DMS114 treated with DMSO at 0.1 percent for 48 hours (cell line): ENCODE measurements at regions not wholly inside any gene's neighbourhood (a gene's known extent, or its start where the extent isn't known, plus 50 kb on each side); places are given as distances from the start of the nearest gene placed in this dataset.
"Not testable (repeated sequence)": the region's sequence is repeated elsewhere in the genome, so short reads cannot be mapped to it uniquely, and the experiment has no call there.

Experiments used
- DNase-seq: peaks from one replicate; lab custom pipeline; 2025; ENCODE audit not compliant: unreplicated experiment; lab: John Stamatoyannopoulos, UW

DNA sequence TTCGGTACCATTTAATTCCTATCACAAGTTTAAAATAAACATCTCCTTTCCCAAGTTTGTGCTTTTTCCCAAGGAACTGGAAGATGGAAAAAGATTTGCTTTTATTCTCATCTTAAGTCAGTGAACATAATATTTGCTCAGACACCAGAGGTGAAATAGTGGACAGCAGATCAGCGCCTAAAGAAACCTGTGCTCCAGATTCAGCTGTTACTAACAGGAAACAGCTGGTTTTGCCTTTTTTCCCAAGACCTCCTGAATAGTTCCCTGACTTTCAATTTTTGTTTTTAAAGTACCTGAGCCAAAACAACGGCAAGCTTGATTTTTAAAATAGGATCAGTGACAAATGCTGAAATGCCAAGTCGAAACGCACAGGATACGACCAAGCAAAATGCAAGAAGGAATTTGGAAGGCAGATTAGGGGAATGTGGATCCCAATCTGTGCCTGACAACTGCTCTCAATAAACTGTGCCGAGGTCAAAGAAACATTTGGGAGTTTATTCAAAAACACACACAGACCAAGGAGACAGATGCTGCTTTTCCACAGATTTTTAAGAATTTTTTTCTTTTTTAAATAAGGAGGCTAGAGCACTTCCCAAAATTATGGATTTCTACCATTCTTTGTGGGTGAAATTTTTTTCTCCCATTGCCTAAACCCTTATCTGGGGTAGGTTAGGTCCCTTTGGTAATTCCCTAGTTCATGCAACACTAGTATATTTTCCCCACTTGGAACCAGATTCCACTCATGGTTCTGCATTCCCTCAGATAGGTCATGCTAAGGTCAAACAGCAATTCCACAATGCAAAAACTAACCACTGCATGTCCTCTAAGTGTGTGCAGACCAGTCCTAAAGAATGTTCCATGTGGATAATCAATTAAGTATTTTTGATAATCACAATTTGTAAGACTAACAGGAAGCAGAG is 121.5 kb upstream of the PDE1A start:
- no peak for DNase-seq

GRCh38 chr2:182550234-182550633 is 123.4 kb upstream of the PDE1A start:
- DNase-seq, result no peak

DNA sequence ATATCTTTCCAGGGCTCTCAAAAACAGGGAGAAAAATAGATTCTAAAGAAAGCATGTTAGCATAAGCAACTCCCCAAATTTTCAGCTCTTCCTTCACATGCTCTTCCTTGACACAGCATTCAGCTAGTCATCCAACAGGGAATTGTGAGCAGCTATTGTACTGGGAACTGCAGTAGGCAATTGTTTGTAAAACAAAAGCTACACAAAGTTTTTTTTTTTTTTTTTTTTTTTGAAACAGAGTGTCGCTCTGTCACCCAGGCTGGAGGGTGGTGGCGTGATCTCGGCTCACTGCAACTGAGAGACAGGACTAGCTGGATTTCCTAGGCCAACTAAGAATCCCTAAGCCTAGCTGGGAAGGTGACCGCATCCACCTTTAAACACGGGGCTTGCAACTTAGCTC is 125.4 kb upstream of the PDE1A start:
- not testable (repeated sequence) for DNase-seq

GRCh38 chr2:182552785-182553184 is 125.9 kb upstream of the PDE1A start:
- DNase-seq, result not testable (repeated sequence)

GRCh38 chr2:182553483-182553882 is 126.6 kb upstream of the PDE1A start:
- DNase-seq, result no peak

- DNase-seq, result no peak
Measured at GRCh38 chr2:182554950-182555349, 128.1 kb upstream of the PDE1A start.

- no peak for DNase-seq
Measured at GRCh38 chr2:182558564-182558963, 131.7 kb upstream of the PDE1A start.

- no peak for DNase-seq
Measured at GRCh38 chr2:182559623-182560022, 132.8 kb upstream of the PDE1A start.

GRCh38 chr2:182565911-182566567 is 139.2 kb upstream of the PDE1A start:
- DNase-seq, result no peak

DNA sequence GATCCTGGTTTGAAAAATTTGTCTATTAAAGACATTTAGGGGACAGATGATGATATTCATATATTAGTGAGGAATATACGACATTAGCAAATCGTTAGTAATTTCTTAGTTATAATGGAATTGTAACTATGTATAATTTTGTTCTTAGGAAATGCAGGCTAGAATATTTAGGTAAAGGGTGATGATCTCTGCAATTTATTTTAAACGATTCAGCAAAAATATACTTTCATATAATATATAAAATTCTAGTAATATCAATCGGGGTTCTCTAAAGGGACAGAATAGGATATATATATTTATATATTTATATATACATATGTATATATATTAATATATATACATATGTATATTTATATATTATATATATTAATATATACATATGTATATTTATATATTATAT is 142.5 kb upstream of the DNAJC10 start:
- DNase-seq, result no peak

DNA sequence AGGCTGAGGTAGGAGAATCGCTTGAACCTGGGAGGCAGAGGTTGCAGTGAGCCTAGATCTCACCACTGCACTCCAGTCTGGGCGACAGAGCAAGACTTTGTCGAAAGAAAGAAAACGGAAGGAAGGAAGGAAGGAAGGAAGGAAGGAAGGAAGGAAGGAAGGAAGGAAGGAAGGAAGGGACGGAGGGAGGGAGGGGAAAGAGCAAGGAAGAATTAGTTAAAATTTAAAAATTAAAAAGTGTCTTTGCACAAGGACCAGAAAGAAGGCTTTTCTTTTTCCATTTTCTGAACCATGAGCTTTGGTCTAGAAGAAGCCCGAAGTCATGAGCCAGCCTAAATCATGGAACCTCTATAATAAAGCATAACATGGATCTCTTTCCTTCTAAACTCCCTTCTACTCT is 138.2 kb upstream of the DNAJC10 start:
- no peak for DNase-seq

- DNase-seq, result no peak
Measured at GRCh38 chr2:182581196-182581935, 134.7 kb upstream of the DNAJC10 start.

- DNase-seq, result no peak
Measured at GRCh38 chr2:182584462-182584861, 131.6 kb upstream of the DNAJC10 start.

DNA sequence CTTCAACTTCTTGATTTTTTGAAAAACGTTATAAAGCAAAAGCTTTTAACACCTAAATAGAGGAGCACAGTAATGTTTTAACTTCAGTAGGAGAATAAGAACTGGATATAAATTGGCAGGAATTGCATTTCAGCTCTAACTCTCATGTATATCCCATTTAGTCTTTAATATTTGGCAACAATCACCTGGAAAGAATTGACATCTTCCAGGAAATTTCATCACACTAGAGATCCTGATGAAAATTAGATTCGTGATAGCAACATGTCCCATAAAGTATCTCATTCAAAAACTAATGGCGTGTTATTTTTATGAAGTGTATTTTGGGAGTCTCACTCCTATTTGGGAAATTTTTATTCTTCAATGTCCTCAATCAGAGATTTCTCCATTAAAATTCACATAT is 131.1 kb upstream of the DNAJC10 start:
- no peak for DNase-seq

DNA sequence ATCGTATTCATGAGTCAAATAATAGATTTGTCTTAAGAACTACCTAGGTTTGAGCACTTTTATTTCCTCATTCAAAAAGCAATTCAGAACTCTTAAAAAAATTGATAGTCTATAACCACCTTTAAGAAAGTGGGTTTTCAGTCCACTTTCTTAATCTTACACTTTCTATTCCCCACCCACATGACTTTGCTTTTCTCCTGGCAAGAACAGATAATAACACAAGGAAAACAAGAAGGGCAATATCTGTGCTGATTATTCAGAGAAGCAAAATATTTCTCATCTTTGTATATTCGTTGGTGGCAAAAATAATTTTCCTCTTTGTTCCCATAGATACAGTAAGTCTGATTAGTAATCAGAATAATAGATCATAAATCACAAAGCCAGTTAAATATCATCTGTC is 130.6 kb upstream of the DNAJC10 start:
- no peak for DNase-seq

- no peak for DNase-seq
Measured at GRCh38 chr2:182586426-182586825, 129.6 kb upstream of the DNAJC10 start.

GRCh38 chr2:182587831-182588230 is 128.2 kb upstream of the DNAJC10 start:
- no peak for DNase-seq

- no peak for DNase-seq
Measured at GRCh38 chr2:182589121-182589520, 126.9 kb upstream of the DNAJC10 start.

DNA sequence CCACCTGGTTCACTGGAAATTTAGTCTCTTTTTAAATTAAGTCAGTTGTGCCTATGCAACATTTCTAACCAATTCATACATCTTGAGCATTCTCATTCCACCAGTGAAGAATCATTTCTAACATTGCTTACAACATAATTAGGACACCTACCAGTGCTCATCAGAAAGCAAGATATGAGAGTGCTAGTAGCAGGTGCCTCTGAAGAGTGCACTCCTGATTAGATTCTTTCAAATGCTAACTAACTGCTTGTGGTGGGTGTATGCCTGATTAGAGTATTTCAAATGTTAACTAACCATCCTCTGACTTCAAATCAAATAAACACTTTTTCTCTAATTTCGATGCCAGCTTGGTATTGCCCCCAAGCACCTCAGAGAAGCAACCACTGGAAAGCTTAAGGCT is 124.3 kb upstream of the DNAJC10 start:
- no peak for DNase-seq

DNA sequence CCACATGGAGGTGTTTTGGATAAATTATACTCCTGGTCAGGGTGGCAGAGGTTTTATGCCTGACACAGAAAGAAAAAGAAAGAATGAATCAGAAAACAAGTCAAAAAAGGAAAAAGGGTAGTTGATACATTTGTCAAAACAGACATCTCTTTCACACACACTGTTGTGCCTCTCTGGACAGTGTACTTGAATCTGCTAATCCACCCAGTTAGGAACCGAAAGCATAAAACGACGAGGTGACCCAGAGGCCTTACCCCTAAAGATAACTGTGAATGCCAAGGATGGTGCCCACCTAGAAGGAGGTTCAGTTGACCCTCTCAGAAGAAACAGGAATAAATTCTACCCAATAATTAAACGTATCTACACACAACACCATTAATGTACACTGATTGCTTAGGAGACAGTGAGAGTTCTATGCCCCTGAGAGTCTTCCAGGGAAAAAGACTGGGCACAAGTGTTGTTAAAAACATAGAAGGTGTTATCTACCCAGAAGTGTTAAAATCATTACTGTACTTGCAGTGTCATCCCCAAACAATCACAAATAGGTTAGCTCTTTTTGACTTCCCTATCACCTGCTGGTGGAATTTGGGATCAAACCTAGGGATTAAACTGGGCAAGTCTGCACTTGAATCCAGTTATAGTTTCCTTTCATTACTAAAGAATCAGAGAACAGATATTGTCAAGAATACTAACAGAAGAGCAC is 123.2 kb upstream of the DNAJC10 start:
- no peak for DNase-seq

- no peak for DNase-seq
Measured at GRCh38 chr2:182593394-182593975, 122.6 kb upstream of the DNAJC10 start.
